T-helper 1 cell (primary cell): ENCODE measurements at regions not wholly inside any gene's neighbourhood (a gene's known extent, or its start where the extent isn't known, plus 50 kb on each side); places are given as distances from the start of the nearest gene placed in this dataset.
A peak's percentile ranks its signal among the peaks of the same experiment; 100 is the strongest.

ENCODE experiments used
- DNase-seq, 5 donors: peaks; one replicate each; pipeline ENCODE4 v3.0.0-alpha.2; 2012 to 2020

DNA sequence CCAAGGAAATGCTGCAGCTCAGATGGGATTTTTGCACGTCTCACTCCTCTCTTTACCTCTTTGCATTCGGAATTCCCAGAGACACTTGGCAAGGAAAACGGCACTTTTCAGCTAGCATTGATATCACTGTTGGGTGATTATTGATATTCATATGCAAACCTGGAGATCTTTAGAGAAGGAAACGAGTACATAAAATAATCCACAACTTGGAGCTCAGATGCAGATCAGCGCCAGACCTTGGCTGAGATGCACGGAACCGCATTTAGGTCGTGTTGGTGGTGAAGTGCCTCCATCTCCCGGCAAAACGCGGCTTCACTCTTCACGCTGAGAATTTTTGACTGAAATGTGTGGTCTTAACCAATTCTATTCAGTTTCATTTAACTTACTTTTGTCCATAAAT is 77.2 kb upstream of the ARHGEF7 start:
- no peak for DNase-seq

DNA sequence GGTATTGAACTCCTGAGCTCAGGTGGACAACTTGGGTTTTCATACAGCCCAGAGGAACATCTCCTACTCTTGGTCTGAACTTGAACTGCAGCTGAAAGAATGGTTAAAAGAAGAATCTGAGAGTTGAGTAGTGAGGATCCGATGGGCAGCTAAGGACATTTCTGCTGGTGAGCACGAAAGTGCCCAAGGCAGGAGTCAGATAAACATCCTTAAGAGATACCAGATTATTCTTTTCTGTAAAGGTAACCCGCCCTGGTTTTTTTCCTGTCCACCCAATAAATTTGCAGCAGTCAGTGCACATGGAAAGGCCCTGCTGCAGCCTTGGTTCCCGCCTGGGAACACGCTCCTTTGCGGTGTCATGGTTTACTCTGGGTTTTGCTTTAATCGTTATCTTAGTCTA is 78.4 kb upstream of the ARHGEF7 start:
- no peak for DNase-seq

DNA sequence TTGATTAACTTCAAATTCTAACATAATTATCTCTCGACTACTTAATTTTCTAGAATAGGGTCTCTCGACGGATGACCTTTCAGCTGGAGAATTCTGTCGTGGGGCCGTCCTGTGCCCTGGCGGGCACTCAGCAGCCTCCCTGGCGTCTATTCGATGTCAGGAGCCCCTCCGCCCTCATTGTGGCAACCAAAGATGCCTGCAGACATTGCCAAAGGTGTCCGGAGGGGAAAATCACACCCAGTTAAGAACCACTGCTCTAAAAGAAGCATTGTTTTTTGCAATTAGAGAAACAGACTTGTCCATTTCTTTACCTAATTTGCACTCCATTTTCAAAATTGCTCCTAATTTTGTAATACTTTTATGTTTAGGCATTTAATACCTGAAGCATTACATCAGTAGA is 79.2 kb upstream of the ARHGEF7 start:
- no peak for DNase-seq

DNA sequence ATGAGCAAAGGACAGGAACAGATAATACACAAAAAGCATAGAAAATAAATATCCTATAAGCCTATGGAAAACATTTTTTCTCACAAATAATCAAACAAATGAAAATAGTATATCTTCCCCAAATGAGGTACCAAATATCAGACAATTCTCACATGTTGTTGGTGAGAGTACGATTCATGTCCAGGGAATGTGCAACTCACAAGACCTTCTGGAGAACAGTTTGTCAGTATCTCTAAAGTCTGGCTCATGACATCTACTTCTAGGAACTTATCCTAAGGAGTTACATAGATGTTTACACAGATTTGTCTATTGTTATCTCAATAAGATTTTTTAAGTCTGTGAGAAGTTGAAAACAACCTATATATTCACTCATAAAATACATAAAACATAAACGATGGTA is 80.3 kb upstream of the ARHGEF7 start:
- DNase-seq = no peak

DNA sequence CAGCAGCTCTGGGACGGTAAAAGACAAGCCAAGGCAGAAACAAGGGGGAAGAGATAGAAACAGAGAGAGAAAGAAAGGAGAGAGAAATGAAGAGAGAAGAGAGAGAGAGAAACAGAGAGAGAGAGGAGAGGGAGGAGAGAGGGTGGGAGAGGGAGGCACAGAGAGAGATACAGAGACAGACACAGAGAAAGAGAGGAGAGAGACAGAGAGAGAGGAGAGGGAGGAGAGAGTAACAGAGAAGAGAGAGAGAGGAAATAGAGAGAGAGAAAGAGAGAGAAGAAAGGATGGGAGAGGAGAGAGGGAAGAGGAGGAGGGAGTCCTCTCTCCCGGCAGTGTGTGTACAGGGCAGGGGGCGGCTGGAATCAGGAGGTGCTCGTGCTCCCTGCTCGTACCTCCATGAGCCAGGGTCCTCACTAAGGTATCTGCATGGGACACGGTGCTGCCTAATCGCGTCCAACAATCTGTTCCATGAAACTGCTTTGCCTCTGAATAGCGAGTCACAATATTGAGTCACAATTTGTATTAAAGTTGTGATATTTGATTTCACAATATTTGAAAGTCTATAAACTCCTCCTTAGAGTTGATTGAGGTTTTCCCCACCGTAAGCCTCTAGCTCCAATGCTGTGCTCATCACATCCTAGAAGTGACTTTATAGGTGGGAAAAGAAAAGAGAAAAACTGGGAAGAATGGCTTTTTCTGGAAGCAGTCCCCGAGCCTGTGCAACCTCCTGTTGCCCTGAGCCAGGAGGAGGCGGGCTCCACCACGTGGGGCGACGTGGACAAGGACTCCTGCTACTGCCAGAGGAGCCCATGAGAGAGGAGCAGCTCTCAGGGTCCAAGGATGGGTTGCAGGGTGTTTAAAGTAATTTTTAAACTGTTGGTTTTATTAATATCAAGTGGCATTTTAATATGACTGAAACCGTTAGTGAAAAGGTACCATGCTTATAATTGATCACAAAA is 81.7 kb upstream of the ARHGEF7 start:
- no peak for DNase-seq

DNA sequence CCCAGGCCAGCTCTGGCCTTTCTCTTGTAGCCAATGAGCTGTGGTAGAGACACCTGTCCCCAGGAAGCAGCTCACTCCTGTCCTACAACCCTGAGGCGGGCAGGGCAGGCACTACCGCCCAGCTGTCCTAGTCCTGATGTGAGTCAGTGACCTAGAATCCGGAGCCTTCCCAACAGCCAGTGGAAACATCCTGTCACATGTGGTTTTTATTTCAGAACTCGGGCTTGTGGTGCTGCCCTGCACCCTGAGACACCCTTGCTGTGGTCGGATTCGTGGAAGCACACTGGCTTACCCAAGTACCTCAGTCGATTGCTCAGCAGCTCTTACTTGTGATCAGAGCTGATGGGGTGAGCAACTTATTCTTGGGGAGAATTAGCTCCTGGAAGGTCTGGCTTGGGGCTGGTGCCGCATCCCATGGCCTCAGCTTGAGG is 83.6 kb upstream of the ARHGEF7 start:
- DNase-seq = peak in 1 of 5 donors; percentile 80

DNA sequence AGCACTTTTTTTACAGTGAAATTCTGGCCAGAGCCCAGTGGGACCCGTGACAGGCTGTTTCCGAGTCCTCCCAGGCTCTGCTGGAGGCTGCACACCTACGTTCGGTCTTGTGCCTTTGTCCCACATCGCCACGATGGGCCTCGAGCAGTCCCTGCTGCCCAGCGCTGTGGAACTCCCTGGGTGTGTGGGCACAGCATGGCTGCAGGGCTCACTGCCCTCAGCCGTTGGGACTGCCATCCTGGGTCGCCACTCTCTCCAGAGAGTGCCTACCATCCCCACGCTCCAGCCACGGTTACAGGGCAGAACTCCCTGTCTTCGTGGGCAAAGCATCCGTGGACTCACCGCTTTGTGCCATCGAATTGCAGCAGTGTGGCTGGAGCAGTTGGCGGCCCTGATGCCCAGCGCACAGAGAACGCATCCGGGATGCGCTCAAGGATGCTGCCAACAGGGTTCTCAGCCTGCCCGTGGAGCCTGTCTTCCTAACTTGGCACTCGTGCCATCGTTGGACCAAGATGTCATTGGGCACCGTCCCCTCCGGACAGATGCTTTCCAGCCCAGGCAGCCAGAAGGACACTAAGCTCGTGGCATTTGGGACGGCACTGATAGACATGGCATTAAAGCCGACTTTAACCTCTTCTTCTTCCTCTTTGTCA is 85.0 kb upstream of the ARHGEF7 start:
- DNase-seq = no peak

DNA sequence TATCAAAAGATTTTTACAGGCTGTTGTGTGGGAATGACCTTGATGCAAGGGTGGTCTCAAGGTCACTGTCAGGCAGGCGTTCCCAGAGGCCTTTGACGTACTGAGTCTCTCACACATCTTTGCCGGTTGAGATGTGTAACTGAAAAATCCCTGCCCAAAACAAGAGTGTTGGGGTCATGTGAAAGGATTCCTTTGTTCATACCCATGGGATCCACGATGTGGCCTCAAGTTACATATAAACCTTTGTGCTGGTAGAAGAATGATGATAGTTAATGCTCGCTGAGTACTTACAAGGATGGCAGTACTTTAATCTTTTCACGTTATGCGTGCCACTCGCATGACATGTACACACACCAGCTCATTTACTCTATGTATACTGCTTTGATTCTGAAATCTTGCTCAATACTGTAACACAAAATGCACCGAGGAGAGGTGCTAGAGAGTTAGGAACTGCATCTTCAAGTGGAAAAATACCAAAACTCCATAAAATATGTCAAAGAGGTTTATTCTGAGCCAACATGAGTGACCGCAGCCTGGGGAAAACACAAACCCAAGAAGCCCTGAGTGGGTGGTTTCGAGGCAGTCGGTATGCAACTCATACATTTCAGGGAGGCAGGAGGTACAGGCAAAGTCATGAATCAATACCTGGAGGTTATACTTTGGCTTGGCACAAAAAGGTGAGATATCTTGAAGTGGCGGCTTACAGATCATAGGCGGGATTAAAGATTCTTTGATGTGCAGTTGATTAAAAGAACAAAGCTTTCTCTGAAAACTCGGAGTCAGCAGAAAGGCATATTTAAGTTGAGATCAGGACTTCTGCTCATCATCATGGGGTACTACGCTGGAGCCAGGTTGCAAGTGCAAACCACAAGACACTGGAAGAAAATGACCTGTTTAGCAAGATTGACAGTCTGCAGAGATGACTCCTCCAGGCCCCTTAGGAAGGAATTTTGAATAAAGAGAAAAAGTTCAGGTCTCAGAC is 87.4 kb upstream of the ARHGEF7 start:
- DNase-seq = no peak

DNA sequence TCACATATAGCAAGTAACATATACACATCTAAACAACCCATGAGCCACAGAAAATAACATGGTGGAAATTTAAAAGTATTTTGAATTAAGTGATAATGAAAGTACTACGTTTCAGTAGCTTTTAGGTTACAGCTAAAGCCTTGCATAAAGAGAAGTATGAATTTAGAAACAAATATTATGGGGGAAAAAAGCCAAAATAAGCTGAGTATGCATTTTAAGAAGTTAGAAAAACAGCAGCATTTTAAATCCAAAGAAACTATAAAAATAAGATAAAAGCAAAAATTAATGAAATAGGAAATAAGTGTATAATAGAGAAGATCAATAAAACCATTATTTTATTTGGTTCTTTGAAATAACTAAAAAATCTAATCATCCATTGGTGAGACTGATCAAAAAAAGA is 89.8 kb upstream of the ARHGEF7 start:
- no peak for DNase-seq

DNA sequence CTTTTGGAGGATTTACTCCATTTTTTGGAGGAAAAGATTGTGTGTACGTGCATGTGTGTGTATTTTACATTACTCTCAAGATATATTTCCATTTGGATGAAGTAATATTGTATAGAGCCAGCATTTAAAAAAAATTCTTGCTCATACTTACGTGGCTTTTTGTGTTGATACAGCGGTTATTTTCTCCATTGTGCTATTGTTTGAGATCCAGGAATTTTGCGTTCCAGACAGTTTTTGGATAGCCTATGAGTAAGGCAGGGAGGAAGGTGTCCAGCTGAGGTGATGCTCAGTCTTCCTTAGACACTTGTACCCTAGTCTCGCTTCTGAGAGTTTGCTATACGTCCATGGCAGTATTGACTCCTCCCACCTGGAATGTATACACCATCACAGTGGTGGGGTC is 92.2 kb upstream of the ARHGEF7 start:
- no peak for DNase-seq

DNA sequence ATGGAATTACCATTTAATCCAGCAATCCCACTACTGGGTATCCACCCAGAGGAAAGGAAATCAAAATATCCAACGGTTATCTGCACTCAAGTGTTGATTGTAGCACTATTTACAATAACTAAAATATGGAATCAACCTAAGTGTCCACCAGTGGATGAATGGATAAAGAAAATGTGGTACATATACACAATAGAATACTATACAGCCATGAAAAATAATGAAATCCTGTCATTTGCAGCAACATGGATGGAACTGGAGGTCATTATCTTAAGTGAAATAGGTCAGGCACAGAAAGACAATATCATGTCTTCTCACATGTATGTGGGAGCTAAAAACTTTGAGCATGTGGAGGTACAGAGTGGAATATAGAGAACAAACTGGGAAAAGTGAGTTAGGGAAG is 92.9 kb upstream of the ARHGEF7 start:
- no peak for DNase-seq

DNA sequence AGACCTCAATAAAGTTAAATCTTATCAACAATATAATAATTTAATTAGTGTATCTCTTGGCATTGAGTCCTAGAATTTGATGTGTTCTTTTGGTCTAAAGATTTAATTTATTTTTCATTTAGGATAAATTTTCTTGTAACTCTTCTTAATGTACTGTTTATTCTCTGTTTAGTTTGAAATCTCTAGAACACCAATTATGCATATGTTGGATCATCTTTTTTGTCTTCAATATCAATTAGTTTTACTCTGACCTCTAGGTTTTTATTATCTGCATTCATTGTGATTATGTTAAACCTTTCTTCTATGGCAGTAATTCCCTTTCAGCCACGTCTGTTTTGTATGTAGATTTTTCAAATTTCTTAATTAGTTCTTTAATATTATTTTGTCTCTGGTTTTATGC is 93.8 kb upstream of the ARHGEF7 start:
- DNase-seq = no peak

DNA sequence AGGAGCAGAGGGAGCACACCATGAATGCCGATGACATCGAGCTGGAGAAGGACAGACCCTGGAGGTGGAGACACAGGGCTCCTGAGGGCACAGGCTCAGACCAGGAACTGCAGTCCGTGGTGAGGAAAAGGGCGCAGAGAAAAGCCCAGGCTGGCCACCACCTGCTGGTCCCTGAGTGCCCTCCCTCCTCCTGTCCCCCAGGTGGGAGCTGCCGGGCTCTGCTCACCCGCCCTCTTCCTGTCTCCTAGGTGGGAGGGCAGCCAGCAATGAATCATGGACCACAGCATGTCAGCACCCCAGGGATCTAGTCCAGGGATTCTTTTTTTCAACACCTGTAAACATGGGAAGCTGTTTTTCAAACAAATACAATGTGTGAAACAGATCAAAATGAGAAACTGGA is 94.6 kb upstream of the ARHGEF7 start:
- no peak for DNase-seq

DNA sequence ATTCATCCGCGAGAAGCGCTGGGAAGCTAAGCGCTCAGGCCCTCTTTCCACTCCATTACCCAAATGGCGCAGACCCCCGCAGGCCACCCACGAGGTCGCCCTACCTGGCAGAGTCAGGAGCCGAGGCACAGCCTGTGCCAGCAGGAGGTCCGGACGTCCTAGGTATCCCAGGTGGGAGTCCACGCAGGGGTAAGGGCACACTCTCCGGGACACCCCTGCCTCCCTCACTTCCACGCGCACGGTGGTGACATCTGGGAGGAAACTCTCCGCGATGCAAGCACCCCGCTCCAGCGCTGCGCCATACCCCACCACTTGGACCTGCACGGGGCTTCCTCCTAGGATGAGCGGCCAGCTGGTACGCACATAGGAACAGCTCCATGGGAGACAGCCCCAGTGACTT is 95.1 kb upstream of the ARHGEF7 start:
- DNase-seq = no peak

DNA sequence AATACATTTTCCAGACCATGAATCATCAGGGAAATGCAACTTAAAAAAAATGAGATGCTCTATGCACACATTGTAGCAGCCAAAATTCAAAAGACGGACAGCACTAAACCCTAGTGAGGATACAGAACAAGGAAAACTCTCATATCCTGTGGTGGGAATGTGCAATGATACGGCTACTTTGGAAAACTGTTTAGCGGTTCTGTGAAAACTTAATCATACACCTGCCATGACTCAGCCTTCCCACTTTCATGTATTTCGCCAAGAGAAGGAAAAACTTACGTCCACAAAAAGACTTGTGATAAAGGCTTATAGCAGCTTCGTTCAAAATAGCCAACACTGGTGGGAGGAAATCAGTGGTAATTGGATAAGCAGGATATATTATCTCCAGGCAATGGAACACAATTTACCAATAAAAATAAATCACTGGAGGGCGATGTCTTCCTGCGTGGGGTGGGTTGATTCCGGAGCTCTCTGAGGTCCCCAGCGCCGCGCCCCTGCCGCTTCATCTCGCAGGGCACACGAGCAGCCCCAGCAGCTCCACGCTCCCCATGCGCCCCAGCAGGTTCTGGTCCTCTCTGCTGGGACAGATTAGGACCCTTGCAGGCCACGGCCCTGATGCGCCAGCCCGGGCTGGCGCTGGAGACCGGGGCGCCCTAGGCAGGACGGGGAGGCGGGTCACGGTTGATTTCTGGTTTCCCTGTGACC is 97.2 kb upstream of the ARHGEF7 start:
- no peak for DNase-seq

DNA sequence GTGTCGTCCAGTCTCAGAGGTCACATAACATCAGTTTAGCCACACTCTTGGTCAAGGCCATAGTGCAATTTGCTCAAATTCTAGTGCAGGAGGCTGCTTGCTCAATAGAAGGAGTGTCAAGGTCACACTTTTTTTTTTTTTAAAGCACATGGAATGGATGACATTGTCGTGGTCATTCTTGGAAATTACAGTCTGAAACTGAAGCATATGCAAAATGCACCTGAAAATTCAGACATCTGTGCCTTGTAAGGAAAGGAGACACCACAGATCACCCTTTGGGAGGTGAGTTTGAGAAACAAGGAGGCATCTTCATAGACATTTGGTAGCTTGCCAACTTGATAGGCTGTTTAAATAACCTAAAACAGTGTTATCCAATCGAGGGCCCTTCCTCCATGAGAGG is 98.3 kb upstream of the ANKRD10 start:
- peak in 1 of 5 donors; percentile 51 for DNase-seq

DNA sequence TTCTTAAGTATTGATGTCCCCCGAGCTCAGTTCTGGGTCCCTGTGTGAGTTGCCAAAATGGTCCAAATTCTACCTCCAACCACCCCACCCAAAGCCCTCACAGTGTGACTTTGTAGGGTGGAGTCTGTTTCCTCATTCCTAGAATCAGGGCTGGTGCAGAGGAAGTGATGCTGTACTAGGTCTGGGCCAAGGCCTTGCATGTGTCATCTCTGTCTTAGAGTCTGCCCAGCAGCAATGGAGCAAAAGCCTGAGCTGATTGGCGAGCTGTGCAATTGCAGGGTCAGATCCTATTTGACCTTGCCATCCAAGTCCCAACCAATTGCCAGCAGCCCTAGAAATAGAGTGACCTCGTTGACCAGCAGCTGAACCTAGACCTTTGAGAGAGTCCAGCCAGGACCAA is 97.0 kb upstream of the ANKRD10 start:
- peak in 1 of 5 donors; percentile 83 for DNase-seq

DNA sequence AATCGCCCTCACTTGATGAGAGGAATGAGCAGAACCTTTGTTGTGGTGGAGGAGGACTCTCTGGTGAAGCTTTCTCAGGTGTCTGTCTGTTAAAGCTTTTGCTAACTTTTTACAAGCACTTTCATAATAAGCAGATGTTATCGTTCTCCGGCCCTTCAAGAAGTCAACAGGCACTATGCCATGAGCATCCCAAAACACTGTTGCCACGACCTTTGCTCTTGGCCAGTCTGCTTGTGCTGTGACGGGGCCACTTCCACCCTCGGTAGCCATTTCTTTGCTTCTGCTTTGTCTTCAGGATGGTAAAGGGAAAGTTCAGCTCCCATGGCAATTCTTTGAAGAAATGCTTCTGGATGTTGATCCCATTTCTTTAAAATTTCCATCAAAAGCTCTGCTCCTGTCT is 93.5 kb upstream of the ANKRD10 start:
- no peak for DNase-seq

DNA sequence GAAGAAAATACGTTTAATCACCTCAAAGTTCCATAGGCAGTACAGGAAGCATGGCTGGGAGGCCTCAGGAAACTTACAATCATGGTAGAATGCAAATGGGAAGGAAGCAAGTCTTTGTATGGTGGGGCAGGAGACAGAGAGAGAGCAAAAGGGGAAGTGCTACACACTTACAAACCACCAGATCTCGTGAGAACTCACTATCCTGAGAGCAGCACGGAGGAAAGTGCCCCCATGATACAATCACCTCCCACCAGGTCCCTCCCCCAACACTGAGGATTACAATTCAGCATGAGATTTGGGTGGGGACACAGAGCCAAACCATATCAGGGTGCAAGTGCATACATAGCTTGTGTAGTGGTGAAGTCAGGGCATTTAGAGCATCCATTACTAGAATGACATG is 92.3 kb upstream of the ANKRD10 start:
- no peak for DNase-seq

DNA sequence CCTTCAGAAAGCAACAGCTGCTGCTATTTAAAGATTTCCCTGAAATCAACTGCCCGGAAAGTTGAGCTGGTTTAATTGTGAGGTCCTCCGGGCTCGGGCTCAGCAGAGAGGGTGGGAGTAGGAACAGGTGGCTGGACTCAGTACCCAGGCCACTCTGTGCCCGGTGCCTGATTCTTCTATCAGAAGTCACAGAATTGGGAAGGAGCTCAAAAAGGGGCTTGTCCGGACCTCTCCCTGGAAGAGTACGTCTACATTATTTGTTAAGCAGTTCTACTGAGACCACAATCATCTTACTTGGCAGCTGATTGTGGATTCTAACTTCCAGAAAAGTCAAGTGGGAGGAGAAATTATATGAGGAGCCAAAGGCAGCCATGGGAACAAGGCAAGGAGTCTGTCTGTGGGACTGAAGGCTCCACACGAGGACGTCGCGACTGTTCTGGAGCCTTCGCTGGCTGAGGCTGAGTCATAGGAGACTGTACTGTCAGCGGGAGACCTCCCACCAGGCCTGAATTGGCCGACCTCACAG is 91.7 kb upstream of the ANKRD10 start:
- DNase-seq = no peak

DNA sequence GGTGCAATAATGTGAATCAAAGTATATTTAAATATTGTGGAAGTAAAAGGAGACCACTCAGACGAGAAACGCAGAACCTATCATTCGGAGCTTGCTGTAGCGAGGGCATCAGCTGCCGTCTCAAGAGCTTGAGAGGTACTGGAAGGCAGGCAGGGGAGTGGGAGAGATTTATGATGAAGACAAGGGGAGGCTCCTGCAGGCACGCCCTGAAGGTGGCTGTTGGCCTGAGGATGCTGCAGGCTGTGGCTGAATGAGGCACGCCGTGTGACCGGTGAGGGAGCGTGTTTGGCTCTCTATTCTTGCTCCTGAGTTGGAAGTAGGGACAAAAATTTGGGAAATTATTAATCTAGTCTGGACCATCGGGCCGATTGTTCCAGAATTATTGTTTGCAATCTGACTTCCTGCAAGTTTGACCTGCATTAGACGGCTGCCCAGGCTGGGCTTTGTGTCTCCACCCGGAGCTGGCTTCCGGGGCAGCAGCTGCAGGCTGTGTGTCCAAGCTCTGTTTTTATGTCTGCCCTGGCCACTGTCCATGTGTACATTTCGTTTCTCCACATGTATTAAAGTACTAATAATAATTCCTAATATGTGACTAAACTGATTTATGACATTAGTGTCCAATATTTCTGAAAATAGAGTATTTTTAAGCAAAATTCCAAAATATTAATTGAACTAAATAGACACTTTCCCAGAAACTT is 91.1 kb upstream of the ANKRD10 start:
- no peak for DNase-seq

DNA sequence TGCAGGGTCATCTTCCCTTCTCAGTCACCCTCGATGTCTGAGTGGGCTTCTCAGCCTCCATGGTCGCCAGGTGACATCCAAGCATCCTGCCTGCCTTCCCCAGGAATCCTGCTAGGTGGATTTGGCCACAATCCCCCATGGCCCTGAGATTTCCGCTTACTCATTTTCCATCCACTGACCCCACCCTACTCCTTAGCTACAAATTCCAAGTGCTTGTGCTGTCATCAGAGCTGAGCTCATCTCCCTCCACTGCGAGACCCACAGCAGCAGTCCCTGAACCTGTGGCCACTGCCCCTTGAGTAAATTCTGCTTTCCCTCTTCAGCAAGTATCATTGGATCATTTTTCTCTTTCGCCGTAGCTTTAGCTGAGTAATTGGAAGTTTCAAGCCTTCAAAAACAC is 90.5 kb upstream of the ANKRD10 start:
- no peak for DNase-seq
